Astrocyte (in vitro differentiated cells and primary cell): ENCODE measurements at regions not wholly inside any gene's neighbourhood (a gene's known extent, or its start where the extent isn't known, plus 50 kb on each side); places are given as distances from the start of the nearest gene placed in this dataset.

Source experiments
- CTCF ChIP-seq: IDR thresholded peaks from 2 replicates; pipeline ENCODE4 v1.5.1; 2011; ENCODE audit warnings: low read depth, mild to moderate bottlenecking, inconsistent platforms, low read length, moderate library complexity; ENCODE audit not compliant: insufficient read depth
- EZH2 ChIP-seq: IDR thresholded peaks from 2 replicates; pipeline ENCODE4 v1.6.1; 2012; ENCODE audit warnings: mild to moderate bottlenecking, low read length, inconsistent platforms; ENCODE audit not compliant: insufficient read depth

GRCh38 chr1:114214016-114214415 is 60.3 kb upstream of the SYT6 start:
- TF ChIP-seq CTCF = no peak
- no peak for TF ChIP-seq EZH2
